CD14-positive monocyte (primary cell): ENCODE measurements at regions not wholly inside any gene's neighbourhood (a gene's known extent, or its start where the extent isn't known, plus 50 kb on each side); places are given as distances from the start of the nearest gene placed in this dataset.

Experiments used
- DNase-seq, 3 donors: peaks; one replicate each; pipeline ENCODE4 v3.0.0-alpha.2; 2011 to 2022
- H2AFZ ChIP-seq: 2 replicates; pipeline ENCODE4 v1.6.0; 2012; ENCODE audit warnings: mild to moderate bottlenecking, low read depth, low read length, inconsistent platforms; ENCODE audit not compliant: insufficient read depth, poor library complexity, severe bottlenecking
- H3K27ac ChIP-seq, 2 donors: 1 replicate in 1 of 2; 2 replicates in 1 of 2; pipeline ENCODE4 v1.5.1; 2012 to 2013; ENCODE audit warnings: low read length in 2 of 2, control low read depth in 1 of 2, inconsistent platforms in 1 of 2, low read depth in 1 of 2, mild to moderate bottlenecking in 1 of 2
- H3K27me3 ChIP-seq, 2 donors: one replicate each; pipeline versions ENCODE4 v1.6.0 to v1.6.1; 2011 to 2013; ENCODE audit warnings: low read length in 2 of 2; ENCODE audit not compliant: control insufficient read depth in 2 of 2, insufficient read depth in 2 of 2
- H3K36me3 ChIP-seq, 2 donors: replicated peaks in 1 of 2; 1 replicate in 1 of 2; 2 replicates in 1 of 2; pipeline versions ENCODE4 v1.5.1 to v1.6.1; 2012 to 2013; ENCODE audit warnings: low read length in 2 of 2, control low read depth in 1 of 2, inconsistent platforms in 1 of 2, mild to moderate bottlenecking in 1 of 2; ENCODE audit not compliant: insufficient read depth in 2 of 2, control insufficient read depth in 1 of 2
- H3K4me1 ChIP-seq, 2 donors: 1 replicate in 1 of 2; 2 replicates in 1 of 2; pipeline versions ENCODE4 v1.5.1 to v1.6.1; 2012 to 2013; ENCODE audit warnings: low read length in 2 of 2, control low read depth in 1 of 2, inconsistent platforms in 1 of 2, mild to moderate bottlenecking in 1 of 2, moderate library complexity in 1 of 2; ENCODE audit not compliant: insufficient read depth in 2 of 2, control insufficient read depth in 1 of 2
- H3K4me2 ChIP-seq: replicated peaks from 2 replicates; pipeline ENCODE3; 2012; ENCODE audit warnings: low read length, moderate library complexity, mild to moderate bottlenecking; ENCODE audit not compliant: poor library complexity, severe bottlenecking; ENCODE audit errors: extremely low read depth
- H3K4me3 ChIP-seq, 3 experiments: fragments of 200-600 bp in 1 of 3; sonication (generic) in 1 of 3; replicated peaks in 1 of 3; 1 replicate in 2 of 3; 2 replicates in 1 of 3; pipeline ENCODE4 v1.5.1; 2011 to 2013; ENCODE audit warnings: low read length in 3 of 3, mild to moderate bottlenecking in 3 of 3, control low read depth in 2 of 3, low read depth in 2 of 3, inconsistent platforms in 1 of 3, moderate library complexity in 1 of 3
- H3K79me2 ChIP-seq: 2 replicates; pipeline ENCODE4 v1.6.0; 2012; ENCODE audit warnings: mild to moderate bottlenecking, control low read depth, inconsistent platforms, low read length, moderate library complexity; ENCODE audit not compliant: insufficient read depth
- H3K9ac ChIP-seq: 2 replicates; pipeline ENCODE4 v1.6.0; 2017; ENCODE audit warnings: low read length, mild to moderate bottlenecking; ENCODE audit not compliant: insufficient read depth, poor library complexity, severe bottlenecking
- H3K9me3 ChIP-seq, 2 donors: replicated peaks in 1 of 2; 1 replicate in 1 of 2; 2 replicates in 1 of 2; pipeline versions ENCODE4 v1.5.1 to v1.6.1; 2012 to 2013; ENCODE audit warnings: low read length in 2 of 2, control low read depth in 1 of 2; ENCODE audit not compliant: control insufficient read depth in 1 of 2, insufficient read depth in 1 of 2
- H4K20me1 ChIP-seq: 2 replicates; pipeline ENCODE4 v1.6.0; 2012; ENCODE audit warnings: mild to moderate bottlenecking, low read length, control low read depth, moderate library complexity; ENCODE audit not compliant: insufficient read depth
- H3K27ac Mint-ChIP-seq, 7 donors: one replicate each; pipeline ENCODE4 v1.8.0; 2020; ENCODE audit warnings: mild to moderate bottlenecking in 7 of 7, mixed read lengths in 7 of 7, moderate library complexity in 6 of 7, inconsistent platforms in 2 of 7
- H3K27me3 Mint-ChIP-seq, 3 donors: one replicate each; pipeline ENCODE4 v1.8.0; 2021 to 2022; ENCODE audit warnings: low read depth in 3 of 3, mild to moderate bottlenecking in 3 of 3, mixed read lengths in 3 of 3, moderate library complexity in 3 of 3, inconsistent platforms in 1 of 3
- H3K36me3 Mint-ChIP-seq, 2 donors: one replicate each; pipeline ENCODE4 v1.8.0; 2020; ENCODE audit warnings: mixed read lengths in 2 of 2, inconsistent platforms in 1 of 2, mild to moderate bottlenecking in 1 of 2
- H3K4me1 Mint-ChIP-seq: one replicate; pipeline ENCODE4 v1.8.0; 2020; ENCODE audit warnings: mild to moderate bottlenecking, mixed read lengths
- H3K4me3 Mint-ChIP-seq, 2 donors: one replicate each; pipeline ENCODE4 v1.8.0; 2020; ENCODE audit warnings: mild to moderate bottlenecking in 2 of 2, mixed read lengths in 2 of 2, moderate library complexity in 1 of 2
- H3K9me3 Mint-ChIP-seq, 7 donors: one replicate each; pipeline ENCODE4 v1.8.0; 2020 to 2022; ENCODE audit warnings: mixed read lengths in 7 of 7, mild to moderate bottlenecking in 6 of 7, moderate library complexity in 6 of 7, inconsistent platforms in 2 of 7
- WGBS: methylation state at CpG from one replicate; pipeline ENCODE4 v1.1.5; 2013; ENCODE audit warnings: missing lambda C conversion rate; ENCODE audit not compliant: insufficient coverage; 5-methylcytosine and 5-hydroxymethylcytosine counted together
- intact Hi-C, 2 donors: fragments of 100-400 bp; cut with micrococcal nuclease; formaldehyde crosslinking; loops; one replicate each; pipeline versions ENCODE4 v1.15.0 to v1.15.1; 2023
- TF ChIP-seq, protein P1 (sequence below): fragments of 200-600 bp; IDR thresholded peaks from one replicate; pipeline ENCODE4 v1.8.0; 2022; ENCODE audit warnings: antibody characterized with exemption, mild to moderate bottlenecking

GRCh38 chr12:28933864-28934527, 215.1 kb upstream of the FAR2 start:
- WGBS: no CpG with 5 or more reads among the region's 8 CpGs
- H3K36me3 Mint-ChIP-seq: no peaks in the 10 kb centered on the region
- Histone ChIP-seq H3K4me2 (no peak overlapping the region), H2AFZ (no peak overlapping the region), H3K79me2 (no peaks in the 10 kb centered on the region), H4K20me1 (no peaks in the 10 kb centered on the region), H3K27ac (no peak overlapping the region), H3K4me1 (no peaks in the 10 kb centered on the region), H3K4me3 (no peak overlapping the region), H3K27me3 (no peaks in the 10 kb centered on the region), H3K36me3 (no peaks in the 10 kb centered on the region), H3K9me3 (no peaks in the 10 kb centered on the region), H3K9ac (no peak overlapping the region)
- peaks cover 0 to 2% (median 0%) of the 10 kb centered on the region in 3 donors for H3K27me3 Mint-ChIP-seq
- no peak overlapping the region for H3K27ac Mint-ChIP-seq
- TF ChIP-seq, protein P1, sequence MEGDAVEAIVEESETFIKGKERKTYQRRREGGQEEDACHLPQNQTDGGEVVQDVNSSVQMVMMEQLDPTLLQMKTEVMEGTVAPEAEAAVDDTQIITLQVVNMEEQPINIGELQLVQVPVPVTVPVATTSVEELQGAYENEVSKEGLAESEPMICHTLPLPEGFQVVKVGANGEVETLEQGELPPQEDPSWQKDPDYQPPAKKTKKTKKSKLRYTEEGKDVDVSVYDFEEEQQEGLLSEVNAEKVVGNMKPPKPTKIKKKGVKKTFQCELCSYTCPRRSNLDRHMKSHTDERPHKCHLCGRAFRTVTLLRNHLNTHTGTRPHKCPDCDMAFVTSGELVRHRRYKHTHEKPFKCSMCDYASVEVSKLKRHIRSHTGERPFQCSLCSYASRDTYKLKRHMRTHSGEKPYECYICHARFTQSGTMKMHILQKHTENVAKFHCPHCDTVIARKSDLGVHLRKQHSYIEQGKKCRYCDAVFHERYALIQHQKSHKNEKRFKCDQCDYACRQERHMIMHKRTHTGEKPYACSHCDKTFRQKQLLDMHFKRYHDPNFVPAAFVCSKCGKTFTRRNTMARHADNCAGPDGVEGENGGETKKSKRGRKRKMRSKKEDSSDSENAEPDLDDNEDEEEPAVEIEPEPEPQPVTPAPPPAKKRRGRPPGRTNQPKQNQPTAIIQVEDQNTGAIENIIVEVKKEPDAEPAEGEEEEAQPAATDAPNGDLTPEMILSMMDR: no peak
- DNase-seq: no peak
- H3K4me1 Mint-ChIP-seq: no peaks in the 10 kb centered on the region
- no peak overlapping the region for H3K4me3 Mint-ChIP-seq
- intact Hi-C loops: no loop called here
- peaks cover 0 to 3% (median 0%) of the 10 kb centered on the region in 7 donors for H3K9me3 Mint-ChIP-seq

DNA sequence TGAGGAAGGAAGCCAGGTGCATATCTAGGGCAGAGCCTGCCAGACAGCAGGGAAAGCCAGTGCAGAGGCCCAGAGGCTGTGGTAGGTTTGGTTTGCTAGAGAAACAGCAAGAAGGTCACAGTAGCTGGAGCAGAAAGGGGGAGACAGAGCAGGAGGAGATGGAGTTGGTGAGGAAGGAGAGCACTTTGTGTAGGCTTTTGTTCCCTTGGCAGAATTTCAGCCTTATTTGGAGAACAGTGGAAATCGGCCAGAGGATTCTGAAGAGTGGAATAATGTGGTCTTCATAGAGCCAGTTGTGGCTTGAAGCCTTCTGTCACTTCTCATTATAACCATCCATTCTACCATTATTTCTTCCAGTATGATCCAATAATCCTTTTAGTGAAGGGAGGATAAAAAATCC, 212.9 kb upstream of the FAR2 start:
- H4K20me1 ChIP-seq: no peaks in the 10 kb centered on the region
- no peaks in the 10 kb centered on the region for H3K79me2 ChIP-seq
- H3K4me1 Mint-ChIP-seq: no peaks in the 10 kb centered on the region
- H3K36me3 ChIP-seq: no peaks in the 10 kb centered on the region
- no peaks in the 10 kb centered on the region for H3K36me3 Mint-ChIP-seq
- TF ChIP-seq, protein P1: no peak
- H2AFZ ChIP-seq: no peak overlapping the region
- H3K4me1 ChIP-seq: no peaks in the 10 kb centered on the region
- H3K9ac ChIP-seq: no peak overlapping the region
- no CpG with 5 or more reads among the region's 1 CpG for WGBS
- intact Hi-C loops: no loop called here
- no peaks in the 10 kb centered on the region for H3K9me3 Mint-ChIP-seq
- no peaks in the 10 kb centered on the region for H3K9me3 ChIP-seq
- no peak overlapping the region for H3K27ac ChIP-seq
- no peak for DNase-seq
- peaks cover 0 to 2% (median 0%) of the 10 kb centered on the region in 3 donors for H3K27me3 Mint-ChIP-seq
- no peaks in the 10 kb centered on the region for H3K27me3 ChIP-seq
- H3K27ac Mint-ChIP-seq: no peak overlapping the region
- H3K4me3 ChIP-seq: no peak overlapping the region
- H3K4me3 Mint-ChIP-seq: no peak overlapping the region
- H3K4me2 ChIP-seq: no peak overlapping the region
